ENCODE measurements at regions not wholly inside any gene's neighbourhood (a gene's known extent, or its start where the extent isn't known, plus 50 kb on each side); places are given as distances from the start of the nearest gene placed in this dataset.

DNA sequence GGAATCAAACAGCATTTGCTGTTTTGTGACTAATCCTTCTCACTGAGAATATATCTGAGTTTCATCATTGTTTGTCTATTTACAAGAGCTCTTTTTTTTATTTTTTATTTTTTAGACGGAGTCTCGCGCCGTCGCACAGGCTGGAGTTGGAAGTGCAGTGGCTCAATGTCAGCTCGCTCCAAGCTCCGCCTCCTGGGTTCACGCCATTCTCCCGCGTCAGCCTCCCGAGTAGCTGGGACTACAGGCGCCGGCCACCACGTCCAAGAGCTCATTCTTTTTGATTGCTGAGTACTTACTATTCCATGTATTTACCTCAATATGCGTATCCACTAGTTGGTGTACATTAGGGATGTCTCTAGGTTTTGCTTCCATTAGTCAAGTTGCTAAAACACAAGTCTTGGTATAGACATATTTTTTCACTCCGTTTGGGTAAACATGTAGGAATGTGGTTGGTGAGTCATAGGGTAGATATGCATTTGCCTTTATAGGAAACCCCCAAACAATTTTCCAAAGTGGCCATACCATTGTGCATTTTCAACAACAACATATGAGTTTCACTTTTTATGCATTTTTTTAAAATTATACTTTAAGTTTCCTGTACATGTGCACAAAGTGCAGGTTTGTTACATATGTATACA is 1005.0 kb upstream of the CDH10 start:
- Histone ChIP-seq H2BK5ac (ENCODE audit: low read depth, low read length) (no peak overlapping the region), H3K56ac (replicated peaks; ENCODE audit: insufficient read length, low read depth, low read length) (no peak overlapping the region), H3K18ac (ENCODE audit: extremely low read depth, low read length) (no peak overlapping the region), H3K9me3 (ENCODE audit: insufficient read depth in 2 of 2, low read depth in 1 of 2, low read length in 1 of 2) (no peaks in the 10 kb centered on the region), H2AFZ (ENCODE audit: low read length) (no peak overlapping the region), H3K27ac (ENCODE audit: low read depth, low read length) (no peak overlapping the region), H3K4me1 (replicated peaks in 1 of 4; ENCODE audit: control insufficient read depth in 3 of 4, insufficient read depth in 4 of 4, low read length in 3 of 4) (no peaks in the 10 kb centered on the region), H3K9ac (replicated peaks in 1 of 4; ENCODE audit: extremely low read depth in 1 of 4, low read depth in 3 of 4, low read length in 3 of 4) (no peak overlapping the region), H3K36me3 (ENCODE audit: control insufficient read depth in 2 of 4, insufficient read depth in 4 of 4, low read length in 3 of 4) (no peaks in the 10 kb centered on the region), H3K23ac (ENCODE audit: insufficient read length) (no peak overlapping the region), H3K4me3 (ENCODE audit: extremely low read depth in 1 of 4, insufficient read depth in 2 of 4, low read depth in 3 of 4, low read length in 4 of 4) (no peak overlapping the region), H4K5ac (ENCODE audit: insufficient read length, low read depth, low read length) (no peak overlapping the region), H2BK20ac (ENCODE audit: low read length) (no peak overlapping the region), H2AK5ac (ENCODE audit: low read depth, low read length) (no peak overlapping the region), H2BK120ac (replicated peaks; ENCODE audit: low read depth, low read length) (no peak overlapping the region), H3K4me2 (ENCODE audit: insufficient read depth in 1 of 2, low read depth in 2 of 2, low read length in 2 of 2) (no peak overlapping the region), H4K8ac (ENCODE audit: extremely low read depth, insufficient read depth, low read length) (no peak overlapping the region), H4K91ac (replicated peaks; ENCODE audit: insufficient read length, low read length) (no peak overlapping the region), H3K23me2 (ENCODE audit: low read depth, low read length) (no peaks in the 10 kb centered on the region), H3K79me1 (ENCODE audit: low read depth, low read length) (no peaks in the 10 kb centered on the region), H3K4ac (replicated peaks; ENCODE audit: insufficient read length, low read depth, low read length) (no peak overlapping the region), H2BK15ac (ENCODE audit: low read length) (no peak overlapping the region), H3K14ac (ENCODE audit: insufficient read length) (no peak overlapping the region), H3K79me2 (ENCODE audit: control insufficient read depth in 1 of 2, insufficient read depth in 2 of 2, low read length in 2 of 2) (no peaks in the 10 kb centered on the region), H4K20me1 (replicated peaks in 1 of 2; ENCODE audit: control insufficient read depth in 1 of 2, insufficient read depth in 2 of 2, low read length in 2 of 2) (no peaks in the 10 kb centered on the region), H3K27me3 (replicated peaks in 1 of 4; ENCODE audit: control insufficient read depth in 3 of 4, extremely low read depth in 1 of 4, insufficient read depth in 3 of 4, low read length in 3 of 4) (no peaks in the 10 kb centered on the region), H2BK12ac (ENCODE audit: low read depth, low read length) (no peak overlapping the region)
- ChIA-PET POLR2A (ENCODE audit: partially characterized antibody) (no interaction called here), CTCF (ENCODE audit: partially characterized antibody) (no interaction called here)
- 95% methylated on average over 16 of the region's 16 CpGs; no CpG with 5 or more reads in 1 of the 2 experiments for WGBS, 2 experiments (ENCODE audit: extremely low coverage in 1 of 2, insufficient coverage in 1 of 2, insufficient read length in 1 of 2, insufficient replicate concordance in 2 of 2, low coverage in 1 of 2, low lambda C conversion rate in 2 of 2, missing lambda C conversion rate in 1 of 2)
- no peak for TF ChIP-seq RXRA (IDR thresholded peaks at IDR 0.05; ENCODE audit: insufficient read depth, low read depth, low read length)
- FAIRE-seq (no peak), DNase-seq (ENCODE audit: low read depth in 1 of 2, low spot score in 2 of 2) (no peak)

All from H1 (cell line).